ENCODE measurements at regions not wholly inside any gene's neighbourhood (a gene's known extent, or its start where the extent isn't known, plus 50 kb on each side); places are given as distances from the start of the nearest gene placed in this dataset.

DNA sequence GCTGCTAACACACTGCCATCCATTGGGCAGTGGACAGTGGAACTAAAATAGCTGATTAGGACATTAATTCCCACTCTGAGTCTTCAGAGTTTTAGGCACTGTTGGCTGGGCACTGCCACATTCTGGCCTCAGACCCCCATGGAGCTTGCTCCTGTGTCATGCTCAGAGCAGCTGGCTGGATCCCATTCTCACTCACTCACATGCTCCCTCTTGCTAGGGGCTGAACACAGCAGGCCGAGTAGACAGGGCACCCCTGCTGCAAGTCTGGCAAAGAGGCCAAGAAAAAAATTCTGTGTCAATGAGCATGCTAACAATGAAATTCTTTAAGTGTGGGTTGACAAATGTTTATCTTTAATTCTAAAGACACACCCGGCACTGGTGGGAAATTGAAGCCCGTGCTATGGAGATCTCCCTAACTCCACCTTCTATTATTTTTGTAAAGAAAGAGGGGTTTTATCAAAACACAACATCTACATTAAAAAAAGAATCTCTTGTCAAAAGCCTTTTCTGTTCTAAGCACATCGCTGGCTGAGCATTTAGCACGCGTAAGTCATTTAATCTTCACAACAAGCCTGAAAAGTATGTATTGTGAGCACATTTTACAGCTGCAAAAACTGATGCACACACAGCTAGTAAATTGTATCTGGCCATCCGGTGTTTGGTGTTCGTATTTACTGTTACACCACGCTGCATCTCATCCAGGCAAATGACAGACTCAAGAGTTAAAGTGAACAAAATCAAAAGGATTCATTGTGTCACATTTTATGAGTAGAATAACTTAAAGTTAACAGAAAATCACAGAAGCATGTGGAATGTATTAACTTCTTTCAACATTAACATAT, 362.1 kb downstream of the PLOD2 start:
- no peaks in the 10 kb centered on the region for H3K36me3 ChIP-seq
- H3K27me3 ChIP-seq, result no peaks in the 10 kb centered on the region
- DNase-seq, result no peak
- H3K4me3 ChIP-seq, result no peak overlapping the region
- H3K4me1 ChIP-seq, result no peaks in the 10 kb centered on the region
- H3K9me3 ChIP-seq, result no peaks in the 10 kb centered on the region
- H3K27ac ChIP-seq, result no peak overlapping the region
- TF ChIP-seq, protein P1, sequence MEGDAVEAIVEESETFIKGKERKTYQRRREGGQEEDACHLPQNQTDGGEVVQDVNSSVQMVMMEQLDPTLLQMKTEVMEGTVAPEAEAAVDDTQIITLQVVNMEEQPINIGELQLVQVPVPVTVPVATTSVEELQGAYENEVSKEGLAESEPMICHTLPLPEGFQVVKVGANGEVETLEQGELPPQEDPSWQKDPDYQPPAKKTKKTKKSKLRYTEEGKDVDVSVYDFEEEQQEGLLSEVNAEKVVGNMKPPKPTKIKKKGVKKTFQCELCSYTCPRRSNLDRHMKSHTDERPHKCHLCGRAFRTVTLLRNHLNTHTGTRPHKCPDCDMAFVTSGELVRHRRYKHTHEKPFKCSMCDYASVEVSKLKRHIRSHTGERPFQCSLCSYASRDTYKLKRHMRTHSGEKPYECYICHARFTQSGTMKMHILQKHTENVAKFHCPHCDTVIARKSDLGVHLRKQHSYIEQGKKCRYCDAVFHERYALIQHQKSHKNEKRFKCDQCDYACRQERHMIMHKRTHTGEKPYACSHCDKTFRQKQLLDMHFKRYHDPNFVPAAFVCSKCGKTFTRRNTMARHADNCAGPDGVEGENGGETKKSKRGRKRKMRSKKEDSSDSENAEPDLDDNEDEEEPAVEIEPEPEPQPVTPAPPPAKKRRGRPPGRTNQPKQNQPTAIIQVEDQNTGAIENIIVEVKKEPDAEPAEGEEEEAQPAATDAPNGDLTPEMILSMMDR (IDR thresholded peaks at IDR 0.05), result no peak
- H3K9ac ChIP-seq (ENCODE audit: low read depth in 2 of 2, low read length in 2 of 2), result no peak overlapping the region
- intact Hi-C loops (cut with DNase I), result no loop called here

DNA sequence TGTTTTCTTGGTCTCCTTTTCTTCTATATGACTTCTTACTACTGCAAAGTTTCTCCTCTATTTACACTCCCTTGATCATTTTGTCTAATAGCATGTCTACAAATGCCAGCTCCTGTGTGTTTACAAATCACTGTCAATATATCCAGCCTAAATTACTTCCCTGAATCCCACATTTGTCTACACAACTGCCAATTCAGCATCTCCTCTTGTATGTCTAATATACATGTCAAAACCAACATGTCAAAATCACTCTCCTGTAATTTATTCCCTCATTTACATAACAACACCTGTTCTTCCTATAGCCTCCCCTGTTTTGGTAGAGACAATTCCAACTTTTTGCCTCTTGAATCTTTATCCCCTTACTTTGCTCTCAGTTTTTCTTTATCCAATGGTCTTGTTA, 359.3 kb downstream of the PLOD2 start:
- Histone ChIP-seq H3K9me3 (no peaks in the 10 kb centered on the region), H3K27ac (no peak overlapping the region), H3K4me3 (no peak overlapping the region), H3K9ac (ENCODE audit: low read depth in 2 of 2, low read length in 2 of 2) (no peak overlapping the region), H3K27me3 (no peaks in the 10 kb centered on the region), H3K4me1 (no peaks in the 10 kb centered on the region), H3K36me3 (no peaks in the 10 kb centered on the region)
- intact Hi-C loops (cut with DNase I), result no loop called here
- TF ChIP-seq, protein P1 (IDR thresholded peaks at IDR 0.05), result no peak
- no peak for DNase-seq

DNA sequence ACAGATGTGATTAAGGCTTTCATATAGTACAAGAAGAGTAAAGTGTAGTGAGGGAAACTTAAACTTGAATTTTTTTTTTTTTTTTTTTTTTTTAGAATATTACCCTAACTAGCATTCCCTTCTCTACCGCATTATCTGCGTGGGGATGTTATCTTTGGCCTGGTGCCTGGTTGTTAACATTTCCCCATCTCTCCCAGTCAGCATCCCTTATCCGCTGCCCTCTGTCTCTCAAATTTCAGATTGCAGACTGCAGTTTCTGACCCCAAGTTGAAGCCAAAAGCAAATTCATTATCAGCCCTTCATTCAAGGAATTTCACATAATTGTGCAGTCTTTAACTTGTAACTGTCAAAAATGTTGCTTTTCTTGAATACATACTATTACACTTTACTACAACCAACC, 353.0 kb downstream of the PLOD2 start:
- no peaks in the 10 kb centered on the region for H3K27me3 ChIP-seq
- no peaks in the 10 kb centered on the region for H3K4me1 ChIP-seq
- DNase-seq, result no peak
- no peak overlapping the region for H3K9ac ChIP-seq (ENCODE audit: low read depth in 2 of 2, low read length in 2 of 2)
- intact Hi-C loops (cut with DNase I), result no loop called here
- H3K27ac ChIP-seq, result no peak overlapping the region
- no peaks in the 10 kb centered on the region for H3K36me3 ChIP-seq
- no peaks in the 10 kb centered on the region for H3K9me3 ChIP-seq
- TF ChIP-seq, protein P1 (IDR thresholded peaks at IDR 0.05), result no peak
- no peak overlapping the region for H3K4me3 ChIP-seq

DNA sequence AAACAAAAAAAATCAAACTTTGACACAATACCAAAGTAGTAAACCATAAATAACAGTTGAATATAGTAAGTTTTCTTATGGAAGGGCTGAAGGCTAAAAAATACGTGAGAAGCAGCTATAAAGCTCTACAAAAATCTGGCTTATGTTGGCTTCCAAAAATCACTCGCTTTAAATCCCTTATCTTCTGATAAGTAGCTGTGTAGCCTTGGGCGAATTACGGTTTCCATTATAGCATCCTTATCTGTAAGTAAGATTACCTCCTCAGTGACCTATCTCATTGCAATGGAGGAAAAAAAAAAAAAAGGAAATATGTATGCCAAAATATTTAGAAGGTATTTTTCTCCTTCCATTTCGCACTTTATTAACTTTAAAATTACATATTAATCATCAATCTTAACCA, 348.6 kb downstream of the PLOD2 start:
- H3K4me3 ChIP-seq, result no peak overlapping the region

DNA sequence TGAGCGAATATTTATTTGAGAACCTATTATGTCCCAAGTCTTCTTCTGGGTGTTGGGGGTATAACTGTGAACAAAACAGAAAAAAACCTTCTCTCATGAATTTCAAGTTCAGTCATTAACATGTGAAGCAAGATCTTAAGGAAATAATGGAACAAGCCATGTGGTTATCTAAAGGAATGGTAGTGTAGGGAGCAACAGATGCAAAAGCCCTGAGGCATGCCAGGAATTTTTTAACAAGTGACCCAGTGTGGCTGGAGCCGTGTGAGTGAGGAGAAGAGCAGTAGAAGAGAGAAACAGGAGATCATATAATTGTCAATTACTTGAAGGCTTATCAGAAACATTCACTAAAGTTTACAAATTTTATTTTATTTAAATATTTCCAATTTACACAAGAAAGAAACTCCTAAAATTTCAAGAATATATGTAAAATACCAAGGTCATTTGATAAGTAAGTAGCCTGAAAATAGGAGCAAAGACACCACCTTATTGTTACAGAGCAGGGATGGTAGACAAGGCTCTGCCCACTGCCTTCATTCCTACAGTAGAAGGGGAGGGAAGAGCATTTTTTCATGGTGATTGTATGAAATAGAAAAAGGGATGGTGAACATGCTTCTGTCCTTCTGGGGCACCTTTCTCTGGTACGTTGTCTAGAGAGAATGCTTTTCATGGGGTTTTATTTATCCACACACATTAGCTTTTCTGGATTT, 345.1 kb downstream of the PLOD2 start:
- DNase-seq, result no peak
- Histone ChIP-seq H3K9ac (ENCODE audit: low read depth in 2 of 2, low read length in 2 of 2) (no peak overlapping the region), H3K9me3 (no peaks in the 10 kb centered on the region), H3K36me3 (no peaks in the 10 kb centered on the region), H3K4me3 (no peak overlapping the region), H3K27ac (no peak overlapping the region), H3K4me1 (no peaks in the 10 kb centered on the region), H3K27me3 (no peaks in the 10 kb centered on the region)
- TF ChIP-seq, protein P1 (IDR thresholded peaks at IDR 0.05), result no peak
- intact Hi-C loops (cut with DNase I), result no loop called here

More for the DNA sequence above, 348.6 kb downstream of the PLOD2 start:
- no peaks in the 10 kb centered on the region for H3K4me1 ChIP-seq
- intact Hi-C loops (cut with DNase I), result no loop called here
- H3K27ac ChIP-seq, result no peak overlapping the region
- TF ChIP-seq, protein P1 (IDR thresholded peaks at IDR 0.05), result no peak
- no peak overlapping the region for H3K9ac ChIP-seq (ENCODE audit: low read depth in 2 of 2, low read length in 2 of 2)
- H3K9me3 ChIP-seq, result no peaks in the 10 kb centered on the region
- H3K27me3 ChIP-seq, result no peaks in the 10 kb centered on the region
- no peak for DNase-seq
- H3K36me3 ChIP-seq, result no peaks in the 10 kb centered on the region

Measured in colonic mucosa (tissue), 4 donors.